GM18868 (cell line): ENCODE measurements at regions not wholly inside any gene's neighbourhood (a gene's known extent, or its start where the extent isn't known, plus 50 kb on each side); places are given as distances from the start of the nearest gene placed in this dataset.
"Not testable (repeated sequence)": the region's sequence is repeated elsewhere in the genome, so short reads cannot be mapped to it uniquely, and the experiment has no call there.

Source experiments
- ATAC-seq: cut with Tn5 transposase; IDR thresholded peaks from one replicate; pipeline ENCODE4 v1.9.1; 2021; ENCODE audit warnings: mild to moderate bottlenecking, moderate library complexity; ENCODE audit not compliant: unreplicated experiment

DNA sequence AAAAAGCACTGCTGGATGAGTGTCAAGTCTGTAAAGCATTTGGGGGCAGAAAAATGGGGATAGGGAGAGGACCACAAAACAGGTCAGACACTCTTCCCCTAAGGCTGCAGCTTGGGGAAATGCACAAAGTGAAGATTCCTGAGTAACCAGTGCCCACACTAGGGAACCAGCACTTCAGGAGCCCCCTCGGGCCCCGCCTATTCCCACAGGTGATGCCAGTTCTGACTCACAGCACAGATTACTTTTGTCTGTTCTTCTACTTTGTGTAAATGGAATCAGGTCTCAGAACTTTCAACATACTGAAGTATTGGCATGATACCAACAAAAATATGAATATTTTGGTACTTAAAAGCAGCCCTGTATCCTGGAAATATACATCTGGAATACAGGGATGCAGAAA lies 112.5 kb downstream of the ADRA2C start:
- ATAC-seq, result no peak

DNA sequence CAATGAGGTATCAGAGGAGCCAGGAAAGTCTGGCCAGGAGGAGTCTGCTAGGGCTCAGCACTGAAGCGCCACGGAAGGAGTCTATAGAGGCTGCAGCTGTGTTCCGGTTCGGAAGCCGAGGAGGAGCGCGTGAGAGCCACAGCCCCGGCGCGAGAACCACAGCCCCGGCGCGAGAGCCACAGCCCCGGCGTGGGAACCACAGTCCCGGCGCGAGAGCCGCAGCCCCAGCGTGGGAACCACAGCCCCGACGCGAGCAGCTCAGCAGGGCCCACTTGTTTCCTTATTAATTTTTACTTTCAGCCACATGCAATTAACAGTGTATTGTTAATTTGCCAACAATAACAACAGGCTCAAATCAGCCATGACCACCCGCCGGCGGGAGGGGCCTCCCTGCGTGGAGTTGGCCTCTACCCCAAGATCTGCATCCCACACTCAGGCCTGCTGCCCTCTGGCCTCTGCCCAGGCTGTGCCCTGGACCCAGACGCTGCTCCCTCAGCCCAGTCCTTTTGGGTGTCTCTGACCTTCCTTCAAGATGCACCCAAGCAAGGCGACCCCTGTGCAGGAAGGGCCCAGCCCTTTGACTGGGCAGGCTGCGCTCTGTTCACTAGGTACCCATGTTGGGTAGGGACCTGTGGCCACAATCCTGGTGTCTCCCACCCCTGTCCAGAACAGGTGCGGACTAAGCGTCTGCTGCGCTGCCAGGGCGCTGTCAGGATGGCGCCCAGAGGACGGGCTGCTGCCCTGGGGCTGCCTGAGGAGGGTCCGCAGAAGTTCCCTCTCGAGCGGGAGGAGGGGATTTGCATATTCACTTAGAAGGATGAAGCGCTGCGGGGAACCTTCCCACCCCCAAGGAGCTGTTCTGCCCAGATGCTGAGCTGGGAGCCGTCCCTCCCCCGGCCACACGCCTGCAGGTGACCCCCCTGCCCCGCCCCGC lies 113.8 kb downstream of the ADRA2C start:
- ATAC-seq, result no peak

- ATAC-seq, result peak; percentile 63
These were observed 114.5 kb downstream of the ADRA2C start for GRCh38 chr4:3880615-3881120.

DNA sequence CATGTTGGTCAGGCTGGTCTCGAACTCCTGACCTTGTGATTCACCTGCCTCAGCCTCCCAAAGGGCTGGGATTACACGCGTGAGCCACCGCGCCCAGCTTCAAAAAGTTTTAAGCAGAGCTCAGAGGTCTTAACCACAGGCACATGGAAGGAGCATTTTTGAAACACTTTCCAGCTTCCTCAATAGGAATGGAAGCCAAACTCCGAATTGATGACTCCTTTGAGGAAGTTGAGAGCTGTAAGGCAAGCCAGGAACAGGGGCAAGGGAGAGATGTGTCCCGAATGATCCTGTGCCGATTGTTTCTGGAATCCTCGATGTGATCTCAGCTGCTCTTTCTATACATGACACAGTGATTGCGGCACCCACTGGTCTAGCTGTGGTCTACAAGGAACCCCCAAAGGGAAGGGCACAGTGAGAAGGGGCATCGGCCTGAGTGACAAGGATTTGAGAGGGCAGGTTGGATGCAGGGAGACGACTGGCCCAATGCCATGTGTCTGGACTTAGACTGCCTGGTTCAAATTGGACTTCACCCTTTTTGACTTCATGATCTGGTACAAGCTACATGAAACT lies 116.2 kb downstream of the ADRA2C start:
- ATAC-seq, result not testable (repeated sequence)

GRCh38 chr4:3884261-3884660 lies 118.1 kb downstream of the ADRA2C start:
- not testable (repeated sequence) for ATAC-seq

DNA sequence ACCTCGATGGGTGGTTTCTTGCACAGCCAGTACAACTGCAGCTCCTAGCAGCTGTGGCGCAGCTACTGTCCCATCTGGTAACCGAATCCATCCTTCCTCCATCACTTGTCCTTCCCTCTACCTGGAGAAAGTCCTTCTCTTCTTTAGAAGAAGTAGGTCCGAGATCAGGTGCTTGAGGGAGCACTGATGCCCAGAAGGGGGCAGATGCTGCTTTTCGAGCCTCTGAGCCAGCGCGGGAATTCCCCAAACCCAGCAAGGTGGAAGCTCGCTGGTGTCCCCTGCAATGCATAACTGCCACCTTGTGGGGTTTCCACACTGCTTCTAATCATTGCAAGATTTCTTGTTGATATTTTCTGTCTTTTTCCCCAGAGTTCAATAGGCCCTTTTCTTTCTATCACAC lies 127.4 kb downstream of the ADRA2C start:
- not testable (repeated sequence) for ATAC-seq

GRCh38 chr4:3894086-3894959 lies 128.1 kb downstream of the ADRA2C start:
- not testable (repeated sequence) for ATAC-seq

DNA sequence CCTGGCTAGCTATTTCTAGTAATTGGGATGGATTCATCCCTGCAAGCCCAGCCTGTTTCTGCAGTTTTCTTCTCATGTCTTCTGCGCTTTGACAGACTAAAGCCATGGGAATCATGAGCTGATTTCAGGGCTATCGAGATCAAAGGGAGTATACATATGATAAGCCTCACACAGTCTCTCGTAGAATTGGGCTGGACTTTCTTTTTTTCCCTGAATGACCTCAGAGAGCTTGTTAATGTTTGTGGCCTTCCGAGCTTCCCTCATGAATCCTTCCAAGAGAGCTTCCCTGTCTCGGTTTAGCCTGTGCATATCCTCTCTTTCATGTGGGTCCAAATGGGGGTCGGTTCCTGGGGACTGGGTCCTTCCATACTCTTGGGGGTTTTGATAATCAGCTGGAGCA lies 130.3 kb downstream of the ADRA2C start:
- no peak for ATAC-seq

DNA sequence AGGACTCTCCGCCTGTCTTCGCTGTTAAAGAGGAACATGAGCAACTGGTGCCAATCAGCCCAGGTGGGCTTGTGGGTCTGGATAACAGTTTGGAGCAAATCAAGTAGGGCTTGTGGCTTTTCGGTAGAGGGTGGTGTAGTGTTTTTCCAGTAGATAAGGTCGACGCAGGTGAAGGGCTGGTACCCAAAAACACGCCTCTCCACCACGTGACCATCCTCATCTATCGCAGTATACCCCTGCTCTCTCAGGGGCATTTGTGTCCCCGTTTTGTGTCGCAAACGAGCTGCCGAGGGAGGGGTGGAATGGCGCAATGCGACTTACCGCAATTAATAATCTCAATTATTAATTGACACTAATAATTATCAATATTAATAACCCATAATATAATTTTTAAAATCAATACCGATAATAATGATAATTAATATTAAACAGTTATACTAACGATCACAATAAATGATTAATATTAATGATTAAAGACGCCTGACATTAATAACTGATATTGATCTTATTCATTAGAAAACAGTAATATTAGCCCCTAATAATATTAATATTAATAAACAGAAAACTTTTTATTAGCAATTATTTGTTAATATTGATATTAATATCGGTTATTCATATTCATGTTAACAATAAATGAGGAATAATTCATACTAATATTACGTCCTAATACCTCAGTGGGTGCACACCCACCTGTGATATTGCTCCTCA lies 130.8 kb downstream of the ADRA2C start:
- not testable (repeated sequence) for ATAC-seq

DNA sequence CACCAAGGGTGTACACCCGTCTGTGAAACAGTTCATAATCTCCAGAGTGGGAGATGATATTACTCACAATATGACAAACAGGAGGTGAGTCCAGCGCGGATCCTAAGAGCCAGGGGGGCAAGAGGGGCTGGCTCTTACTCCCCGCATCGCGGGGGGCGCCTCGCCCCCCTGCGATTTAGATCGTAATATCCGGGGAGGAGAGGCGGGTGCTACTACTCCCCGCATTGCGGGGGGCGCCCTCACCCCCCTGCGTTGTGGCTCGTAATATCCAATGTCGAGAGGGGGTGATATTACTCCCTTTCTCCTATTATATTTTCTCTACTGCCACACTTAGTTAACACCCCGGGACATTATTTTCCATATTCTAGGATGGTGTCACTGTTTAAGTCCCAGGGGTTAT lies 131.9 kb downstream of the ADRA2C start:
- ATAC-seq, result no peak

DNA sequence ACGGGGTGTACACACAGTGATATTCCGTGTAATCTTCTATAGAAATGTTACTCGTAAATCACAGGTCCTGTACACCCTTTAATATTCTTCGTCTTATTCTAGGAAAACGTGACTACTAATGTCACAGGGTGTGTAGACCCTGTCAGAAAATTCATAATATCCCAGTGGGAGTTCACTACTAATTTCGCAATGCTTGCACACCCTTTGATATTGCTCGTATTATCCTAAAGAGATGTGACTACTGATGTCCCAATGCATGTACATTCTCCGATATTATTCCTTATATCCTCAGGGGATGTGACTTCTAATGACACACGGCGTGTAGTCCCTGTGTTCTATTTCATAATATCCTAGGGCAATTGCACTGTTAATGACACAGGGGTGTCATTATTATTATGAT lies 132.7 kb downstream of the ADRA2C start:
- ATAC-seq, result not testable (repeated sequence)

DNA sequence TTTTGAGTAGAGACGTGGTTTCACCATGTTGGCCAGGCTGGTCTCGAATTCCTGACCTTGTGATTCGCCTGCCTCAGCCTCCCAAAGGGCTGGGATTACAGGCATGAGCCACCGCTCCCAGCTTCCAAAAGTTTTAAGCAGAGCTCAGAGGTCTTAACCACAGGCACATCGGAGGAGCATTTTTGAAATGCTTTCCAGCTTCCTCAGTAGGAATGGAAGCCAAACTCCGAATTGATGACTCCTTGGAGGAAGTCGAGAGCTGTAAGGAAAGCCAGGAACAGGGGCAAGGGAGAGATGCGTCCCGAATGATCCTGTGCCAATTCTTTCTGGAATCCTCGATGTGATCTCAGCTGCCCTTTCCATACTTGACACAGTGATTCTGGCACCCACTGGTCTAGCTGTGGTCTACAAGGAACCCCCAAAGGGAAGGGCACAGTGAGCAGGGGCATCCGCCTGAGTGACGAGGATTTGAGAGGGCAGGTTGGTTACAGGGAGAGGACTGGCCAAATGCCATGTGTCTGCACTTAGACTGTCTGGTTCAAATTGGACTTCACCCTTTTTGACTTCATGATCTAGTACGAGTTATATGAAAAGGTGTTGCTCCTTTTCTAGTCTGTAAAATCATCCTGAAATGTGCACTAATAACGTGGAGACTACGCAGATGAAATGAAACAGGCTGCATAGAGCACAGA lies 138.2 kb downstream of the ADRA2C start:
- not testable (repeated sequence) for ATAC-seq

DNA sequence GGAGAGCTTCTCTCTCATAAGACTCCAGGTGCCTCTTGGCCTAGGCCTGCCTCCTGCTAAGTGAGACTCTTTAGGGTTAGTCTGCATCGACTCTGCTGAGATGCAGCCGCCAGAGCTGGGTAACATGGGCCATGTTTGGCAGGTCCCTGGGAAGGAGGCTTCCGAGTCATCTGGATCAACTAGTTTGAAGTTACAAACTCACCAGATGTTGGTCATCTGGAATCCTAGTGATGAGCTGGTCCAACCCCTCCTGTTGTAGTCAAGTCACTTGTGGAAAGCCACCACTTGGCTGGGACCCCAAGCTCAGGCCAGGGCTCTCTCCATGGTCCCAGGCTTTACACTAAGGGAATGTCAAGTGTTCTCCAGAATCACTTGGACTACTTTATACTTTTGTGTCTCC lies 143.4 kb downstream of the ADRA2C start:
- ATAC-seq, result not testable (repeated sequence)

GRCh38 chr4:3910161-3910950 lies 144.2 kb downstream of the ADRA2C start:
- not testable (repeated sequence) for ATAC-seq

DNA sequence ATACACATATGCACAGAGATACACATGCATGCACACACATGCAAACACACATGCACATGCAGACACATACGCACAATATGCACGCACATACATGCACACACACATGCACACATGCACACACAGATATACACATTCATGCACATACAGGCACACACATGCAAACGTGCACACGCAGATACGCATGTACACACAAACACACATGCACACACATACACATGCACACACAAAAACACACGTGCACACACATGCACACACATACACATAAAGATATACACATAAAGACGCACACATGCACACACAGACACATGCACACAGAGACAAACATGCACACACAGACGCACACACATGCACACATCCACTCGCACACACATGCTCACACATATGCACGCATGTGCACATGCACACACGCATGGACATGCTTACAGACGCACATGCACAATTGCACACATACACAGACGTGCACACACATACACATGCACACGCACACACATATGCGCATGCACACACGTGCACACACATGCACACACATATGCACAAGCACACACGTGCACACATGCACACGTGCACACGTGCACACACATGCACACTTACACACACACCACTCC lies 145.2 kb downstream of the ADRA2C start:
- ATAC-seq, result no peak

DNA sequence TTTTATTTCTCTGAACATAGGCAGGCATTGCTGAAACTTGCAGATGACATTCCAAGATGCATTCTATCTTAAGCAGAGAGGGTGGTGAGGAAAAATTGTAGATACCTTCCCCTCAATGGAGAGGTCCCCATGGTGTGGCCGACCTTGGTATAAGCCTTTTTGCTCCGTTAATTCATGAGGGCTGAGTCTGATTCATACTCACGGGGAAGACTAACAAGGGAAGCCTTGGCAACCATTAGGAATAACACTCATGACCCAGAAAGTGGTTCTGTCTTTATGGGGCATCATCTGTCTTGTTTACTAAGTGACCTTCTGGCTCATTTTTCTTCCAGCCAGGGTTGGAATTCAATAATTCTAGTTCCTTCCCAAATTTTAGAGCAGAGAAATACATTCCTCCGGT lies 148.3 kb downstream of the ADRA2C start:
- not testable (repeated sequence) for ATAC-seq

DNA sequence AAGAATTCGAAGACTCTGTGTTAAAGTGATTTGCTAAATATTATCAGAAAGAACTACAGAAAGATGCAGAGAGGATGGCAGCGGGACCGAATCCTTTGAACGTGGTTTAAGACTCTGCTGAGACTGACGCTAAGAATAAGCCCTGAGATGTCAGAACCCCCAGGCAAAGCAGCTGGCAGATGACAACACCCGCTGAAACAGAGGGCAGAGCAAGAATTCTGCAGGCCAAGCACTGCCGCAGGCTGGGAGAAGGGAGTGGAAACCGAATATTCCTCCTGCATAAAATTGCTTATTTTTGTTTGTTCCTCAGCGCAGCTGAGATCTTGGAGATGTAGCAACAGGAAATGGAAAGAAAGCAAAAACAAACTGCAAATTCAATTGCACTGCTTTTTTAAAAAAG lies 153.3 kb downstream of the ADRA2C start:
- ATAC-seq, result not testable (repeated sequence)

- ATAC-seq, result not testable (repeated sequence)
These were observed 155.7 kb downstream of the ADRA2C start for GRCh38 chr4:3921902-3922301.

DNA sequence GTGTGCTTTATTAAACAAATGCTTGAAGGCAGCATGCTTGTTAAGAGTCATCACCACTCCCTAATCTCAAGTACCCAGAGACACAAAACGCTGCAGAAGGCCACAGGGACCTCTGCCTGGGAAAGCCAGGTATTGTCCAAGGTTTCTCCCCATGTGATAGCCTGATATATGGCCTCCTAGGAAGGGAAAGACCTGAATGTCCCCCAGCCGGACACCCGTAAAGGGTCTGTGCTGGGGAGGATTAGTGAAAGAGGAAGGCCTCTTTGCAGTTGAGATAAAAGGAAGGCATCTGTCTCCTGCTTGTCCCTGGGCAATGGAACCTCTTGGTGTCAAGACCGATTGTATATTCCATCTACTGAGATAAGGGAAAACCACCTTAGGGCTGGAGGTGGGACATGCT lies 159.7 kb downstream of the ADRA2C start:
- not testable (repeated sequence) for ATAC-seq
